ENCODE measurements at regions not wholly inside any gene's neighbourhood (a gene's known extent, or its start where the extent isn't known, plus 50 kb on each side); places are given as distances from the start of the nearest gene placed in this dataset.
A peak's percentile ranks its signal among the peaks of the same experiment; 100 is the strongest.

GRCh38 chr3:16055606-16056211 is 118.8 kb upstream of the GALNT15 start:
- no peak for TF ChIP-seq CTCF (IDR thresholded peaks at IDR 0.05; ENCODE audit: low read depth, low read length, missing control alignments)
- Histone ChIP-seq H3K4me3 (ENCODE audit: low read depth, low read length) (no peak overlapping the region), H3K27me3 (replicated peaks) (no peaks in the 10 kb centered on the region), H3K27ac (peak overlapping the region; percentile 17), H3K36me3 (replicated peaks) (no peaks in the 10 kb centered on the region)
- no peak for DNase-seq
- in situ Hi-C loops (cut with HindIII; ENCODE audit: low pct_ligation_motif_present, low sequenced_read_pairs), result no loop called here

- in situ Hi-C loops (cut with HindIII; ENCODE audit: low pct_ligation_motif_present, low sequenced_read_pairs), result no loop called here
These were observed 118.3 kb upstream of the GALNT15 start for GRCh38 chr3:16056217-16056616.

GRCh38 chr3:16058521-16058920 is 116.0 kb upstream of the GALNT15 start:
- in situ Hi-C loops (cut with HindIII; ENCODE audit: low pct_ligation_motif_present, low sequenced_read_pairs), result no loop called here
- Histone ChIP-seq H3K27ac (peak overlapping the region; percentile 97), H3K27me3 (replicated peaks) (no peaks in the 10 kb centered on the region), H3K4me3 (ENCODE audit: low read depth, low read length) (no peak overlapping the region), H3K36me3 (replicated peaks) (no peaks in the 10 kb centered on the region)
- no peak for DNase-seq
- TF ChIP-seq CTCF (IDR thresholded peaks at IDR 0.05; ENCODE audit: low read depth, low read length, missing control alignments), result no peak

More at GRCh38 chr3:16056217-16056616, 118.3 kb upstream of the GALNT15 start:
- no peak for DNase-seq
- peak overlapping the region; percentile 17 for H3K27ac ChIP-seq
- TF ChIP-seq CTCF (IDR thresholded peaks at IDR 0.05; ENCODE audit: low read depth, low read length, missing control alignments), result no peak
- no peaks in the 10 kb centered on the region for H3K36me3 ChIP-seq (replicated peaks)
- H3K27me3 ChIP-seq (replicated peaks), result no peaks in the 10 kb centered on the region
- H3K4me3 ChIP-seq (ENCODE audit: low read depth, low read length), result no peak overlapping the region

- peak overlapping the region; percentile 97 for H3K27ac ChIP-seq
- DNase-seq, result no peak
- in situ Hi-C loops (cut with HindIII; ENCODE audit: low pct_ligation_motif_present, low sequenced_read_pairs), result no loop called here
These were observed 115.4 kb upstream of the GALNT15 start for GRCh38 chr3:16059081-16059537.

GRCh38 chr3:16059711-16060357 is 114.6 kb upstream of the GALNT15 start:
- Histone ChIP-seq H3K4me3 (ENCODE audit: low read depth, low read length) (no peak overlapping the region), H3K36me3 (replicated peaks) (no peaks in the 10 kb centered on the region), H3K27ac (peak overlapping the region; percentile 97), H3K27me3 (replicated peaks) (no peaks in the 10 kb centered on the region)
- no peak for TF ChIP-seq CTCF (IDR thresholded peaks at IDR 0.05; ENCODE audit: low read depth, low read length, missing control alignments)
- in situ Hi-C loops (cut with HindIII; ENCODE audit: low pct_ligation_motif_present, low sequenced_read_pairs), result no loop called here
- DNase-seq, result peak; percentile 52

More at GRCh38 chr3:16059081-16059537, 115.4 kb upstream of the GALNT15 start:
- Histone ChIP-seq H3K27me3 (replicated peaks) (no peaks in the 10 kb centered on the region), H3K4me3 (ENCODE audit: low read depth, low read length) (no peak overlapping the region), H3K36me3 (replicated peaks) (no peaks in the 10 kb centered on the region)
- no peak for TF ChIP-seq CTCF (IDR thresholded peaks at IDR 0.05; ENCODE audit: low read depth, low read length, missing control alignments)
